SK-N-DZ (cell line): ENCODE measurements at regions not wholly inside any gene's neighbourhood (a gene's known extent, or its start where the extent isn't known, plus 50 kb on each side); places are given as distances from the start of the nearest gene placed in this dataset.

Experiments used
- DNase-seq: peaks from one replicate; pipeline ENCODE4 v3.0.0-alpha.2; 2015; ENCODE audit warnings: low spot score

- DNase-seq, result no peak
Measured at GRCh38 chr14:22047115-22047514, 373.5 kb upstream of the OR4E1 start.

- no peak for DNase-seq
Measured at GRCh38 chr14:22046063-22046462, 372.4 kb upstream of the OR4E1 start.

- DNase-seq, result no peak
Measured at GRCh38 chr14:22044193-22044592, 370.6 kb upstream of the OR4E1 start.

- DNase-seq, result no peak
Measured at GRCh38 chr14:22040781-22041125, 367.1 kb upstream of the OR4E1 start.

GRCh38 chr14:22039938-22040780, 366.5 kb upstream of the OR4E1 start:
- no peak for DNase-seq

- DNase-seq, result no peak
Measured at GRCh38 chr14:22036541-22037239, 363.1 kb upstream of the OR4E1 start.

- DNase-seq, result no peak
Measured at GRCh38 chr14:22026527-22026926, 352.9 kb upstream of the OR4E1 start.

- no peak for DNase-seq
Measured at GRCh38 chr14:22025879-22026278, 352.3 kb upstream of the OR4E1 start.

- DNase-seq, result no peak
Measured at GRCh38 chr14:22024137-22024536, 350.5 kb upstream of the OR4E1 start.

- DNase-seq, result no peak
Measured at GRCh38 chr14:22018890-22019289, 345.3 kb upstream of the OR4E1 start.

- no peak for DNase-seq
Measured at GRCh38 chr14:22012452-22012851, 338.8 kb upstream of the OR4E1 start.

GRCh38 chr14:22011253-22011642, 337.6 kb upstream of the OR4E1 start:
- DNase-seq, result no peak

- no peak for DNase-seq
Measured at GRCh38 chr14:22010545-22011252, 337.1 kb upstream of the OR4E1 start.

GRCh38 chr14:22008766-22009165, 335.1 kb upstream of the OR4E1 start:
- DNase-seq, result no peak

GRCh38 chr14:22007784-22008412, 334.3 kb upstream of the OR4E1 start:
- DNase-seq, result no peak

GRCh38 chr14:22007363-22007762, 333.7 kb upstream of the OR4E1 start:
- no peak for DNase-seq

- DNase-seq, result no peak
Measured at GRCh38 chr14:22003461-22003860, 329.8 kb upstream of the OR4E1 start.

GRCh38 chr14:22002860-22003284, 329.3 kb upstream of the OR4E1 start:
- DNase-seq, result no peak

GRCh38 chr14:21999402-21999801, 325.8 kb upstream of the OR4E1 start:
- no peak for DNase-seq

GRCh38 chr14:21997300-21997699, 323.7 kb upstream of the OR4E1 start:
- no peak for DNase-seq

GRCh38 chr14:21995332-21995731, 321.7 kb upstream of the OR4E1 start:
- no peak for DNase-seq

GRCh38 chr14:21993837-21994236, 320.2 kb upstream of the OR4E1 start:
- DNase-seq, result no peak
